IMR-90 (cell line): ENCODE measurements at regions not wholly inside any gene's neighbourhood (a gene's known extent, or its start where the extent isn't known, plus 50 kb on each side); places are given as distances from the start of the nearest gene placed in this dataset.

Experiments
- ATAC-seq: fragments of 200-7000 bp; cut with Tn5 transposase; 2 replicates; pipeline ENCODE4 v1.9.1; 2020; ENCODE audit warnings: low read depth, mild to moderate bottlenecking, moderate library complexity
- BruUV-seq: library from RNA; stranded (reverse); fragments of 400-500 nt; replicated peaks from 2 replicates; lab custom pipeline; 2021; lab: Mats Ljungman, UMichigan
- CTCF ChIA-PET: fragments of 300-600 bp; formaldehyde crosslinking; extraction: SDS; loops from one replicate; lab custom pipeline; 2021; ENCODE audit warnings: antibody characterized with exemption; lab: Yijun Ruan, JAX
- POLR2A ChIA-PET: fragments of 300-600 bp; sonication (Branson Sonifier 250); formaldehyde crosslinking; loops from one replicate; lab custom pipeline; 2022; ENCODE audit warnings: antibody characterized with exemption; ENCODE audit not compliant: unreplicated experiment; lab: Charles Lee
- DNase-seq: peaks from one replicate; pipeline ENCODE4 v3.0.0; 2013
- H2AFZ ChIP-seq: replicated peaks from 2 replicates; pipeline ENCODE3; 2013; ENCODE audit warnings: low read length, mild to moderate bottlenecking; ENCODE audit not compliant: poor library complexity
- H2AK5ac ChIP-seq: 2 replicates; pipeline ENCODE4 v1.6.1; 2013; ENCODE audit warnings: low read depth, low read length, inconsistent platforms
- H2AK9ac ChIP-seq: replicated peaks from 2 replicates; pipeline ENCODE3; 2013; ENCODE audit warnings: mild to moderate bottlenecking, low read depth, low read length, moderate library complexity; ENCODE audit not compliant: poor library complexity
- H2BK120ac ChIP-seq: 2 replicates; pipeline ENCODE4 v1.6.1; 2013; ENCODE audit warnings: low read depth, low read length, inconsistent platforms
- H2BK15ac ChIP-seq: 3 replicates; pipeline ENCODE4 v1.6.1; 2013; ENCODE audit warnings: low read depth, low read length, inconsistent platforms
- H2BK20ac ChIP-seq: 2 replicates; pipeline ENCODE4 v1.6.1; 2013; ENCODE audit warnings: low read depth, mild to moderate bottlenecking, inconsistent platforms, low read length, moderate library complexity
- H2BK5ac ChIP-seq: 2 replicates; pipeline ENCODE4 v1.6.1; 2013; ENCODE audit warnings: mild to moderate bottlenecking, low read depth, low read length, inconsistent platforms; ENCODE audit not compliant: poor library complexity, severe bottlenecking
- H3K14ac ChIP-seq: replicated peaks from 2 replicates; pipeline ENCODE4 v1.6.1; 2013; ENCODE audit warnings: low read depth, low read length, inconsistent platforms
- H3K18ac ChIP-seq: 2 replicates; pipeline ENCODE4 v1.6.1; 2013; ENCODE audit warnings: low read depth, low read length, control low read depth
- H3K23ac ChIP-seq: 2 replicates; pipeline ENCODE4 v1.6.1; 2013; ENCODE audit warnings: low read depth, low read length, inconsistent platforms
- H3K27ac ChIP-seq: 2 replicates; pipeline ENCODE4 v1.5.1; 2013; ENCODE audit warnings: mild to moderate bottlenecking, control low read depth, low read length; ENCODE audit not compliant: insufficient read depth
- H3K27me3 ChIP-seq: 2 replicates; pipeline ENCODE4 v1.6.1; 2013; ENCODE audit warnings: low read length; ENCODE audit not compliant: control insufficient read depth, insufficient read depth
- H3K36me3 ChIP-seq: 2 replicates; pipeline ENCODE4 v1.6.1; 2013; ENCODE audit warnings: low read length, mixed read lengths; ENCODE audit not compliant: control insufficient read depth, insufficient read depth
- H3K4ac ChIP-seq: 2 replicates; pipeline ENCODE4 v1.6.1; 2013; ENCODE audit warnings: low read depth, low read length, inconsistent platforms
- H3K4me1 ChIP-seq: 2 replicates; pipeline ENCODE4 v1.6.1; 2013; ENCODE audit warnings: low read length, mixed read lengths; ENCODE audit not compliant: control insufficient read depth, insufficient read depth
- H3K4me2 ChIP-seq: 2 replicates; pipeline ENCODE4 v1.6.1; 2013; ENCODE audit warnings: low read depth, mild to moderate bottlenecking, control low read depth, low read length, moderate library complexity
- H3K4me3 ChIP-seq: 2 replicates; pipeline ENCODE4 v1.5.1; 2013; ENCODE audit warnings: low read depth, mild to moderate bottlenecking, control low read depth, low read length, moderate library complexity; ENCODE audit not compliant: insufficient read depth
- H3K56ac ChIP-seq: 2 replicates; pipeline ENCODE4 v1.6.1; 2013; ENCODE audit warnings: low read length, inconsistent platforms; ENCODE audit not compliant: insufficient read depth; ENCODE audit errors: extremely low read depth
- H3K79me1 ChIP-seq, 2 experiments: 2 replicates each; pipeline ENCODE4 v1.6.1; 2013; ENCODE audit warnings: low read length in 2 of 2, inconsistent platforms in 1 of 2, low read depth in 1 of 2
- H3K9ac ChIP-seq: 2 replicates; pipeline ENCODE4 v1.6.1; 2013; ENCODE audit warnings: low read depth, low read length, control low read depth
- H3K9me1 ChIP-seq: 2 replicates; pipeline ENCODE4 v1.6.1; 2013; ENCODE audit warnings: low read length, inconsistent platforms; ENCODE audit not compliant: insufficient read depth
- H3K9me3 ChIP-seq: 2 replicates; pipeline ENCODE4 v1.6.1; 2013; ENCODE audit warnings: low read length; ENCODE audit not compliant: control insufficient read depth, insufficient read depth
- H4K20me1 ChIP-seq: 2 replicates; pipeline ENCODE4 v1.6.1; 2013; ENCODE audit warnings: low read length, inconsistent platforms; ENCODE audit not compliant: insufficient read depth
- H4K5ac ChIP-seq: 2 replicates; pipeline ENCODE4 v1.6.1; 2013; ENCODE audit warnings: mild to moderate bottlenecking, low read depth, low read length, control low read depth
- H4K8ac ChIP-seq, 2 experiments: 2 replicates each; pipeline ENCODE4 v1.6.1; 2013; ENCODE audit warnings: low read depth in 2 of 2, low read length in 2 of 2, control low read depth in 1 of 2, inconsistent platforms in 1 of 2
- H4K91ac ChIP-seq: 2 replicates; pipeline ENCODE4 v1.6.1; 2013; ENCODE audit warnings: low read depth, low read length, inconsistent platforms; ENCODE audit not compliant: insufficient read depth
- BHLHE40 ChIP-seq: fragments of 150-350 bp; IDR thresholded peaks from 2 replicates; pipeline ENCODE4 v1.6.1; 2016; ENCODE audit warnings: mild to moderate bottlenecking, low read depth, low read length
- CEBPB ChIP-seq: IDR thresholded peaks from 2 replicates; pipeline ENCODE4 v1.6.1; 2012; ENCODE audit warnings: low read depth, low read length, improper control_type of control experiment
- CHD1 ChIP-seq: IDR thresholded peaks from 2 replicates; pipeline ENCODE4 v1.6.1; 2012; ENCODE audit warnings: low read depth, low read length, improper control_type of control experiment
- FOS ChIP-seq: fragments of 150-350 bp; IDR thresholded peaks from 2 replicates; pipeline ENCODE4 v1.6.1; 2016; ENCODE audit warnings: low read depth, low read length
- MAFK ChIP-seq: IDR thresholded peaks from 2 replicates; pipeline ENCODE4 v1.6.1; 2012; ENCODE audit warnings: low read depth, low read length, improper control_type of control experiment
- MAZ ChIP-seq: IDR thresholded peaks from 2 replicates; pipeline ENCODE4 v1.6.1; 2012; ENCODE audit warnings: low read depth, mild to moderate bottlenecking, low read length, improper control_type of control experiment, moderate library complexity, borderline replicate concordance
- MXI1 ChIP-seq: IDR thresholded peaks from 2 replicates; pipeline ENCODE4 v1.6.1; 2012; ENCODE audit warnings: low read depth, mild to moderate bottlenecking, low read length, moderate library complexity, borderline replicate concordance
- NFE2L2 ChIP-seq: fragments of 150-350 bp; IDR thresholded peaks from 2 replicates; pipeline ENCODE4 v1.6.1; 2016; ENCODE audit warnings: low read depth, mild to moderate bottlenecking, low read length
- POLR2A ChIP-seq: IDR thresholded peaks from 2 replicates; pipeline ENCODE4 v1.6.1; 2012; ENCODE audit warnings: mild to moderate bottlenecking, low read depth, low read length
- RAD21 ChIP-seq: IDR thresholded peaks from 2 replicates; pipeline ENCODE4 v1.6.1; 2012; ENCODE audit warnings: low read length, improper control_type of control experiment
- RCOR1 ChIP-seq: IDR thresholded peaks from 2 replicates; pipeline ENCODE4 v1.6.1; 2012; ENCODE audit warnings: mild to moderate bottlenecking, low read length, improper control_type of control experiment; ENCODE audit not compliant: insufficient replicate concordance
- RFX5 ChIP-seq: IDR thresholded peaks from 2 replicates; pipeline ENCODE4 v1.8.0; 2012; ENCODE audit warnings: low read depth, mild to moderate bottlenecking, low read length, moderate library complexity
- SMC3 ChIP-seq: fragments of 150-350 bp; IDR thresholded peaks from 2 replicates; pipeline ENCODE4 v1.6.1; 2016; ENCODE audit warnings: low read depth, mild to moderate bottlenecking, antibody characterized with exemption, low read length, moderate library complexity
- dilution Hi-C: fragments of 300-500 bp; cut with HindIII; formaldehyde crosslinking; loops from one replicate; pipeline ENCODE4 v1.14.3; 2018; ENCODE audit warnings: low sequenced_read_pairs; ENCODE audit not compliant: unreplicated experiment
- in situ Hi-C: fragments of 300-500 bp; cut with MboI; formaldehyde crosslinking; loops from 3 replicates; pipeline ENCODE4 v1.14.3; 2019; ENCODE audit warnings: low sequenced_read_pairs, inconsistent platforms, mixed read lengths
- intact Hi-C: fragments of 100-400 bp; cut with micrococcal nuclease; formaldehyde crosslinking; loops from 2 replicates; pipeline ENCODE4 v1.10.0; 2022
- TF ChIP-seq, protein P1 (sequence below): fragments of 150-350 bp; IDR thresholded peaks from 2 replicates; pipeline ENCODE4 v1.6.1; 2016; ENCODE audit warnings: low read depth, mild to moderate bottlenecking, low read length, moderate library complexity, borderline replicate concordance
- TF ChIP-seq, protein P2 (sequence below): fragments of 150-350 bp; IDR thresholded peaks from 2 replicates; pipeline ENCODE4 v1.6.1; 2017; ENCODE audit warnings: mild to moderate bottlenecking, antibody characterized with exemption, low read length, low read depth
- TF ChIP-seq, protein P3 (sequence below): conservative IDR thresholded peaks from 2 replicates; pipeline ENCODE4 v1.5.1; 2012; ENCODE audit warnings: mild to moderate bottlenecking, low read depth, low read length, improper control_type of control experiment

DNA sequence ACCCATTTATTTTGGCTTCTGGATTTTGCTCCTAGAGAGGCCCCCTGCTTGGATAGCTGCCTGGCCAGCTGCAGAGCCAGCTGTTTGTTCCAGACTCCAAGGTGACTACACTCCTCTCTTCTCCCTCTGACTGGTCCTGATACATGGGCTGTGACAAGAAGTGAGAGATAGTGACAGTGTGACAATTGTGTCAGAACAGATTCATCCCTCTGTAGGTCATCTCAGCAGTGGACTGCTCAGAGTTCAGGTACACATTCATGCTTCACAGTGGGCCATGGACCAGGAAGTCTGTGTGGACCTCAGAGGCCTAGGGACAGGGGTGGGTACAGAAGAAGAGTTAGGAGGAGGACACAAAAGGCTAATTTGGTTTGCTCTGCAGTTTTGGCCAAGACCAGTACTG lies 188.2 kb upstream of the MKLN1 start:
- no peak for ATAC-seq

More for the DNA sequence above, 188.2 kb upstream of the MKLN1 start:
- H3K4ac ChIP-seq = no peak overlapping the region
- no peaks in the 10 kb centered on the region for H3K9me1 ChIP-seq
- in situ Hi-C loops = no loop called here
- no TSS peak for BruUV-seq
- no peak overlapping the region for H4K91ac ChIP-seq
- H3K56ac ChIP-seq = no peak overlapping the region
- H3K27ac ChIP-seq = no peak overlapping the region
- dilution Hi-C loops = no loop called here
- H2BK120ac ChIP-seq = no peak overlapping the region
- no peak overlapping the region for H2AK5ac ChIP-seq
- no peak overlapping the region for H2AFZ ChIP-seq
- H3K14ac ChIP-seq = no peak overlapping the region
- intact Hi-C loops = no loop called here
- CTCF ChIA-PET = no interaction called here
- H3K9me3 ChIP-seq = no peaks in the 10 kb centered on the region; the same call in 1 of the 2 replicates
- POLR2A ChIA-PET = no interaction called here
- H3K79me1 ChIP-seq = no peaks in the 10 kb centered on the region
- no peak overlapping the region for H2AK9ac ChIP-seq
- H3K23ac ChIP-seq = no peak overlapping the region
- H3K27me3 ChIP-seq = no peaks in the 10 kb centered on the region
- H3K4me3 ChIP-seq = no peak overlapping the region
- H3K18ac ChIP-seq = no peak overlapping the region
- no peak overlapping the region for H2BK15ac ChIP-seq
- H3K4me1 ChIP-seq = peaks cover under 1% of the 10 kb centered on the region; the same call in 1 of the 2 replicates
- H3K4me2 ChIP-seq = no peak overlapping the region
- H3K9ac ChIP-seq = no peak overlapping the region
- H2BK20ac ChIP-seq = no peak overlapping the region
- DNase-seq = no peak
- TF ChIP-seq FOS = no peak
- no peak for TF ChIP-seq MAFK
- no peak for TF ChIP-seq RAD21
- TF ChIP-seq CHD1 = no peak
- TF ChIP-seq, protein P1, sequence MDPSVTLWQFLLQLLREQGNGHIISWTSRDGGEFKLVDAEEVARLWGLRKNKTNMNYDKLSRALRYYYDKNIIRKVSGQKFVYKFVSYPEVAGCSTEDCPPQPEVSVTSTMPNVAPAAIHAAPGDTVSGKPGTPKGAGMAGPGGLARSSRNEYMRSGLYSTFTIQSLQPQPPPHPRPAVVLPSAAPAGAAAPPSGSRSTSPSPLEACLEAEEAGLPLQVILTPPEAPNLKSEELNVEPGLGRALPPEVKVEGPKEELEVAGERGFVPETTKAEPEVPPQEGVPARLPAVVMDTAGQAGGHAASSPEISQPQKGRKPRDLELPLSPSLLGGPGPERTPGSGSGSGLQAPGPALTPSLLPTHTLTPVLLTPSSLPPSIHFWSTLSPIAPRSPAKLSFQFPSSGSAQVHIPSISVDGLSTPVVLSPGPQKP = no peak
- no peak for TF ChIP-seq POLR2A
- no peak for TF ChIP-seq SMC3
- TF ChIP-seq MXI1 = no peak
- TF ChIP-seq, protein P2, sequence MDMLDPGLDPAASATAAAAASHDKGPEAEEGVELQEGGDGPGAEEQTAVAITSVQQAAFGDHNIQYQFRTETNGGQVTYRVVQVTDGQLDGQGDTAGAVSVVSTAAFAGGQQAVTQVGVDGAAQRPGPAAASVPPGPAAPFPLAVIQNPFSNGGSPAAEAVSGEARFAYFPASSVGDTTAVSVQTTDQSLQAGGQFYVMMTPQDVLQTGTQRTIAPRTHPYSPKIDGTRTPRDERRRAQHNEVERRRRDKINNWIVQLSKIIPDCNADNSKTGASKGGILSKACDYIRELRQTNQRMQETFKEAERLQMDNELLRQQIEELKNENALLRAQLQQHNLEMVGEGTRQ = no peak
- TF ChIP-seq MAZ = no peak
- no peak for TF ChIP-seq BHLHE40
- TF ChIP-seq NFE2L2 = no peak
- TF ChIP-seq CEBPB = no peak
- no peak for TF ChIP-seq RCOR1
- TF ChIP-seq RFX5 = no peak
- TF ChIP-seq, protein P3, sequence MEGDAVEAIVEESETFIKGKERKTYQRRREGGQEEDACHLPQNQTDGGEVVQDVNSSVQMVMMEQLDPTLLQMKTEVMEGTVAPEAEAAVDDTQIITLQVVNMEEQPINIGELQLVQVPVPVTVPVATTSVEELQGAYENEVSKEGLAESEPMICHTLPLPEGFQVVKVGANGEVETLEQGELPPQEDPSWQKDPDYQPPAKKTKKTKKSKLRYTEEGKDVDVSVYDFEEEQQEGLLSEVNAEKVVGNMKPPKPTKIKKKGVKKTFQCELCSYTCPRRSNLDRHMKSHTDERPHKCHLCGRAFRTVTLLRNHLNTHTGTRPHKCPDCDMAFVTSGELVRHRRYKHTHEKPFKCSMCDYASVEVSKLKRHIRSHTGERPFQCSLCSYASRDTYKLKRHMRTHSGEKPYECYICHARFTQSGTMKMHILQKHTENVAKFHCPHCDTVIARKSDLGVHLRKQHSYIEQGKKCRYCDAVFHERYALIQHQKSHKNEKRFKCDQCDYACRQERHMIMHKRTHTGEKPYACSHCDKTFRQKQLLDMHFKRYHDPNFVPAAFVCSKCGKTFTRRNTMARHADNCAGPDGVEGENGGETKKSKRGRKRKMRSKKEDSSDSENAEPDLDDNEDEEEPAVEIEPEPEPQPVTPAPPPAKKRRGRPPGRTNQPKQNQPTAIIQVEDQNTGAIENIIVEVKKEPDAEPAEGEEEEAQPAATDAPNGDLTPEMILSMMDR = no peak
- H4K8ac ChIP-seq = no peak overlapping the region
- H2BK5ac ChIP-seq = no peak overlapping the region
- H4K20me1 ChIP-seq = no peaks in the 10 kb centered on the region
- H4K5ac ChIP-seq = no peak overlapping the region
- no peaks in the 10 kb centered on the region for H3K36me3 ChIP-seq
